Thoracic aorta (tissue), 2 donors: ENCODE measurements at regions not wholly inside any gene's neighbourhood (a gene's known extent, or its start where the extent isn't known, plus 50 kb on each side); places are given as distances from the start of the nearest gene placed in this dataset.

Source experiments
- ATAC-seq: fragments of 150-250 bp; one replicate; pipeline ENCODE4 v1.8.0; 2017; ENCODE audit warnings: low read depth; ENCODE audit not compliant: insufficient number of reproducible peaks, low FRiP score
- DNase-seq: peaks from one replicate; pipeline ENCODE4 v3.0.0-alpha.2; 2020; ENCODE audit warnings: low spot score
- H3K27ac ChIP-seq, 2 donors: fragments of 200-600 bp; sonication (generic); 1 replicate in 1 of 2; 2 replicates in 1 of 2; pipeline ENCODE4 v1.5.1; 2016; ENCODE audit warnings: mild to moderate bottlenecking in 2 of 2, moderate library complexity in 2 of 2
- H3K27me3 ChIP-seq: fragments of 200-600 bp; sonication (generic); replicated peaks from 2 replicates; pipeline ENCODE4 v1.6.0; 2016; ENCODE audit warnings: mild to moderate bottlenecking; ENCODE audit not compliant: insufficient read depth
- H3K36me3 ChIP-seq: fragments of 200-600 bp; sonication (generic); one replicate; pipeline ENCODE4 v1.5.1; 2016
- H3K4me1 ChIP-seq, 2 donors: fragments of 200-600 bp; sonication (generic); 1 replicate in 1 of 2; 2 replicates in 1 of 2; pipeline versions ENCODE4 v1.5.1 to v1.6.0; 2016; ENCODE audit warnings: low read depth in 2 of 2, mild to moderate bottlenecking in 1 of 2; ENCODE audit not compliant: control insufficient read depth in 1 of 2
- H3K4me3 ChIP-seq: fragments of 200-600 bp; sonication (generic); 2 replicates; pipeline ENCODE4 v1.5.1; 2016; ENCODE audit warnings: mild to moderate bottlenecking
- H3K9me3 ChIP-seq: fragments of 200-600 bp; sonication (generic); 2 replicates; pipeline ENCODE4 v1.5.1; 2016
- TF ChIP-seq, protein P1 (sequence below): fragments of 200-600 bp; sonication (generic); IDR thresholded peaks from one replicate; pipeline ENCODE4 v1.5.1; 2019; ENCODE audit warnings: antibody characterized with exemption

DNA sequence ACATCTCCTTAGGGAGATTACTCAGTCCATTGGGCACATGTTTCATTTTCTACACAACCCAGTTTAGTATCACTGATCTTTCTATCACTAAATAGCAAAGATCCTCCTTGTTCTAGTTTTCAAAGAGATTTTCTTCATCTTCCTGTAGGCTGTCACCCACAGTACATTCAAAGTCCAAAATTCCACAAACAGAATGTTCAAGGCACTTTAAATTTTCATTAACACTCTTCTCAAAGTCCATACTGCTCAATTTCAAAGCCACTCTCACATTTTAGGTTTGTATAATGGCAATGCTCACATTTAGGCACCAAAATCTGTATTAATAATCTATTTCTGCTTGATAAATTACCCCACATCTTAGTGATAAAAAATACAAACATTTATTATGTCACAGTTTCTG is 152.8 kb downstream of the FSIP2 start:
- H3K4me3 ChIP-seq: no peak overlapping the region

DNA sequence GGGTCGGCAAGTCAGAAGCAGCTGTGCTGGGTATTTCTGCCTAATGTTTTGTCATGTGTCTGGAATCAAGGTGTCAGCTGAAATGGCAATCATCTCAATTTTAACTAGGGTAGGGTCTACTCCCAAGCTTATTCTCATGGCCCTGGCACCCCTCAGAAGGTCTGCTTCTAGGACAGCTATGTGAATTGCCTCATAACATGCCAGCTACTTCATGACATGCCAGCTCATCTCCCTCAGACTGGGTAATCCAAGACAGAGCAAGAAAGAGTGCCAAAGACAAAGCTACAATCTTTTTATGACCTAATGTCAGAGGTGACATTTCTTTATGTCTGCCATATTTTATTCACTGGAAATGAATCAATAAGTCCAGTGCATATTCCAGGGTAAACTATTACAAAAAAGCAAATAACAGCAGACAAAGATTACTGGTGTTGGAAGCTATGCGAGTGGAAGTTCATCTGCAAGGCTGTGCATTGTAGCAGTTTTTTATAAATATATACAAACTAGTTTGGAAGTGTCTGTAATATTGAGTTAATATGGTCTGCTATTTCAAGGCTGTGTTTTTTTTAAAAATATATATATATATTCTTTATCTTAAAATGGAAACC is 153.3 kb downstream of the FSIP2 start:
- no peaks in the 10 kb centered on the region for H3K36me3 ChIP-seq
- no peak overlapping the region for H3K27ac ChIP-seq
- TF ChIP-seq, protein P1, sequence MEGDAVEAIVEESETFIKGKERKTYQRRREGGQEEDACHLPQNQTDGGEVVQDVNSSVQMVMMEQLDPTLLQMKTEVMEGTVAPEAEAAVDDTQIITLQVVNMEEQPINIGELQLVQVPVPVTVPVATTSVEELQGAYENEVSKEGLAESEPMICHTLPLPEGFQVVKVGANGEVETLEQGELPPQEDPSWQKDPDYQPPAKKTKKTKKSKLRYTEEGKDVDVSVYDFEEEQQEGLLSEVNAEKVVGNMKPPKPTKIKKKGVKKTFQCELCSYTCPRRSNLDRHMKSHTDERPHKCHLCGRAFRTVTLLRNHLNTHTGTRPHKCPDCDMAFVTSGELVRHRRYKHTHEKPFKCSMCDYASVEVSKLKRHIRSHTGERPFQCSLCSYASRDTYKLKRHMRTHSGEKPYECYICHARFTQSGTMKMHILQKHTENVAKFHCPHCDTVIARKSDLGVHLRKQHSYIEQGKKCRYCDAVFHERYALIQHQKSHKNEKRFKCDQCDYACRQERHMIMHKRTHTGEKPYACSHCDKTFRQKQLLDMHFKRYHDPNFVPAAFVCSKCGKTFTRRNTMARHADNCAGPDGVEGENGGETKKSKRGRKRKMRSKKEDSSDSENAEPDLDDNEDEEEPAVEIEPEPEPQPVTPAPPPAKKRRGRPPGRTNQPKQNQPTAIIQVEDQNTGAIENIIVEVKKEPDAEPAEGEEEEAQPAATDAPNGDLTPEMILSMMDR: no peak
- ATAC-seq (no peak), DNase-seq (no peak)
- H3K4me1 ChIP-seq: no peaks in the 10 kb centered on the region
- H3K9me3 ChIP-seq: no peaks in the 10 kb centered on the region
- H3K27me3 ChIP-seq: no peaks in the 10 kb centered on the region
- H3K4me3 ChIP-seq: no peak overlapping the region

More for the DNA sequence above, 152.8 kb downstream of the FSIP2 start:
- H3K36me3 ChIP-seq: no peaks in the 10 kb centered on the region
- no peak overlapping the region for H3K27ac ChIP-seq
- no peaks in the 10 kb centered on the region for H3K9me3 ChIP-seq
- TF ChIP-seq, protein P1: no peak
- H3K4me1 ChIP-seq: no peaks in the 10 kb centered on the region
- no peaks in the 10 kb centered on the region for H3K27me3 ChIP-seq
- DNase-seq (no peak), ATAC-seq (no peak)

DNA sequence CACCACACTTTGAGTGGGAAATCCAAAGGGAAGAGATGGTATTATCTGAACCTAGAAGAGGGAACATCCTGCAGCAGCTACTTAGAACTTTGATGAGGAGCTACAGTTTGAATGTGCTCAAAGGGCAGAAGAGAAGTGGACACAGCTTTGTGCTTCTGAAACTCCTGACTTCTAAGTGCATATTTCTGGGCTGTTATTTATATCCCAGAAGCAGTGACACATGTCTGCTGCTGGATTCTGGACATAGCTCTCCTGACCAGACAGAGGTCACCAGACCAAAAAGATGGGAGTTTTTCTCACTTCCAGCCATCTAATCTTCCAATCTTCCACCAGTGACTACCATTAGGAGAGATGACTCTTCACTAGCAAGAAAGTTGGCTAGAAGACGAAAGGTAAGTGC is 153.9 kb downstream of the FSIP2 start:
- H3K27me3 ChIP-seq: no peaks in the 10 kb centered on the region
- H3K9me3 ChIP-seq: no peaks in the 10 kb centered on the region
- no peak overlapping the region for H3K27ac ChIP-seq
- no peak for DNase-seq
- no peaks in the 10 kb centered on the region for H3K36me3 ChIP-seq
- H3K4me3 ChIP-seq: no peak overlapping the region
- ATAC-seq: no peak
- no peaks in the 10 kb centered on the region for H3K4me1 ChIP-seq
- TF ChIP-seq, protein P1: no peak

DNA sequence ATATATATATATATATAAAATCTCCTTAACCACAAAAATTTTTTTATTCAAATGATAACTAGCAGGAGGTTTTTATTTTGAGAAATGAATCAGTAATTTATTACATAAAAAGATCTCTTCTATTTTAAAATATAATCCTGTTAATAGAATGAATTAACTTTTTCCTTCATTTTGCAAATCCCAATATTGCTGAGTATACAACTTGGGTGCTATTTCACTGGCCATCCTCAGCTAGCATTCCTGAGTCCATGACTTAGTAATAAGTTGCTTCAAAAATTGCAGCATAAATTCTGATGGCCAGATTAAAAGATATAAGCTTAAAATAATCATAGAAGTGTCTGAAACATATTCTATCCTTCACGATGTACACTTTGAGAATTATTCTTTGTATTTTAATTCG is 155.6 kb downstream of the FSIP2 start:
- no peaks in the 10 kb centered on the region for H3K4me1 ChIP-seq
- TF ChIP-seq, protein P1: no peak
- no peaks in the 10 kb centered on the region for H3K36me3 ChIP-seq
- H3K9me3 ChIP-seq: no peaks in the 10 kb centered on the region
- no peak overlapping the region for H3K27ac ChIP-seq
- no peak for DNase-seq
- ATAC-seq: no peak
- H3K27me3 ChIP-seq: no peaks in the 10 kb centered on the region
- H3K4me3 ChIP-seq: no peak overlapping the region

DNA sequence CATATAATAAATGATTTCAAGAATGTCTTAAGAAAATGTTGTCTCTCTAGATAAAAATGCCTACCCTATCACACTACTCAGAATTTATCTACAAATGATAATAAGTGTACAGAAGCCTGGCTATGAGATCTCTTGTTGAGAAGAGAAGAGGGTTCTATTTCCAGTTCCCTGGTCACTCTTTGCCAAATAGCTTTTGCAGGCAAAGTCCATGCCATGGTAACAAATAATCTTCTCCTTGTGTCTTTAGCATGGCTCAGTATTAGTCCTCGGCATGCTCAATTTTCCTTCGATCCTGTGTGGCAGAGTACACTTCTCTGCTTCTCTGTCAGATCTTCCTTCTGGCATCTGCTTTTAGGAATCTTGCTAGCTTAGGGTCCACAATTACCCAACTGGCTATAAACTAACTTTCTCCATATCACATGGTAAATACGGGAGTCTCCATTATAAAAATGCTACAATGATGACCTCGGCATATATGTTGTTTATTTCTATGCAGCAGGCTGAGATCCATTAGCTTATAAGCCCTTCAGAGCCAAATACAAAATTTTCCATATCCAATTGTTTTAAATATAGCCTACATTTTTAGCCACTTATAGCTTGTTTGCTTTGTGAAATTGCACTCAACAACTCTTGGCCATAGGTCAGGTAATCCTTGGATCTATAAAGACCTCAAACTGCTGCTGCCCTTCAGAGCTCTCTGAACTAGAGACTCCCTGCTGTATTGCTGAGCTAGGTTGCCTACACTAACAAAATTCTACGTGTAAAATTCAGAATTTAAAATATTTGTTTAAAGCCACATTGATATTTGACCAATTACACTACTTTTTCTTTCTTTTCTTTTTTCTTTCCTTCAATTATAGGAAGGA is 157.5 kb downstream of the FSIP2 start:
- Histone ChIP-seq H3K4me3 (no peak overlapping the region), H3K36me3 (no peaks in the 10 kb centered on the region), H3K27me3 (no peaks in the 10 kb centered on the region), H3K27ac (no peak overlapping the region), H3K4me1 (no peaks in the 10 kb centered on the region), H3K9me3 (no peaks in the 10 kb centered on the region)
- no peak for ATAC-seq
- TF ChIP-seq, protein P1: no peak
- no peak for DNase-seq
